SK-N-SH (cell line): ENCODE measurements at regions not wholly inside any gene's neighbourhood (a gene's known extent, or its start where the extent isn't known, plus 50 kb on each side); places are given as distances from the start of the nearest gene placed in this dataset.

ENCODE experiments used
- CTCF ChIA-PET: fragments of 300-600, 350-600 bp; formaldehyde crosslinking; extraction: SDS; loops from one replicate; lab custom pipeline; 2021; lab: Yijun Ruan, JAX
- POLR2A ChIA-PET: fragments of 350-600 bp; sonication (Branson Sonifier 250); formaldehyde crosslinking; extraction: SDS; loops from one replicate; lab custom pipeline; 2020; ENCODE audit warnings: antibody characterized with exemption, inconsistent platforms; lab: Yijun Ruan, JAX
- DNase-seq: peaks from one replicate; pipeline ENCODE4 v3.0.0; 2012
- H2AFZ ChIP-seq: fragments of 200-600 bp; sonication (generic); 2 replicates; pipeline ENCODE4 v1.8.1; 2016; ENCODE audit warnings: antibody characterized with exemption, mild to moderate bottlenecking, low read depth
- H3F3A ChIP-seq: fragments of 200-600 bp; sonication (generic); replicated peaks from 2 replicates; pipeline ENCODE3; 2016; ENCODE audit warnings: antibody characterized with exemption, mild to moderate bottlenecking; ENCODE audit not compliant: insufficient read depth
- H3K27ac ChIP-seq, 2 experiments: fragments of 200-500 bp in 1 of 2; fragments of 200-600 bp in 1 of 2; sonication (Bioruptor generic) in 1 of 2; sonication (generic), shearing (Covaris generic) in 1 of 2; 2 replicates each; pipeline versions ENCODE4 v1.5.1 to v1.6.1; 2014 to 2016; ENCODE audit warnings: low read depth in 2 of 2, inconsistent platforms in 1 of 2, low read length in 1 of 2, mild to moderate bottlenecking in 1 of 2, mixed read lengths in 1 of 2
- H3K27me3 ChIP-seq: fragments of 200-600 bp; sonication (generic), shearing (Covaris generic); 2 replicates; pipeline ENCODE4 v1.6.1; 2016; ENCODE audit warnings: mixed run types; ENCODE audit not compliant: insufficient read depth
- H3K36me3 ChIP-seq, 2 experiments: fragments of 200-500 bp in 1 of 2; fragments of 200-600 bp in 1 of 2; sonication (Bioruptor generic) in 1 of 2; sonication (generic) in 1 of 2; replicated peaks in 1 of 2; 2 replicates each; pipeline versions ENCODE3 to v1.5.1; 2014 to 2016; ENCODE audit warnings: low read length in 1 of 2, mild to moderate bottlenecking in 1 of 2; ENCODE audit not compliant: insufficient read depth in 2 of 2, control insufficient read depth in 1 of 2
- H3K4me1 ChIP-seq, 2 experiments: fragments of 200-500 bp in 1 of 2; fragments of 200-600 bp in 1 of 2; sonication (Bioruptor generic) in 1 of 2; sonication (generic), shearing (Covaris generic) in 1 of 2; 2 replicates each; pipeline versions ENCODE4 v1.5.1 to v1.6.1; 2014 to 2016; ENCODE audit warnings: low read depth in 1 of 2, low read length in 1 of 2, mixed run types in 1 of 2; ENCODE audit not compliant: insufficient read depth in 2 of 2, control insufficient read depth in 1 of 2
- H3K4me2 ChIP-seq: fragments of 200-600 bp; sonication (generic), shearing (Covaris generic); 2 replicates; pipeline ENCODE4 v1.6.1; 2017; ENCODE audit warnings: mixed run types
- H3K4me3 ChIP-seq, 2 experiments: fragments of 200-500 bp in 1 of 2; fragments of 200-600 bp in 1 of 2; sonication (Bioruptor generic) in 1 of 2; sonication (generic), shearing (Covaris generic) in 1 of 2; 2 replicates each; pipeline versions ENCODE4 v1.5.1 to v1.8.1; 2014 to 2016; ENCODE audit warnings: low read depth in 2 of 2, inconsistent platforms in 1 of 2, low read length in 1 of 2, mild to moderate bottlenecking in 1 of 2, mixed read lengths in 1 of 2, moderate library complexity in 1 of 2
- H3K79me2 ChIP-seq: fragments of 200-600 bp; sonication (generic); 2 replicates; pipeline ENCODE4 v1.8.1; 2017; ENCODE audit warnings: mild to moderate bottlenecking; ENCODE audit not compliant: insufficient read depth
- H3K9ac ChIP-seq: fragments of 200-600 bp; sonication (generic); 2 replicates; pipeline ENCODE4 v1.6.1; 2017; ENCODE audit warnings: mixed run types
- H3K9me2 ChIP-seq: fragments of 200-600 bp; sonication (generic); 2 replicates; pipeline ENCODE4 v1.6.1; 2017; ENCODE audit warnings: mixed run types
- H3K9me3 ChIP-seq: fragments of 200-600 bp; sonication (generic); 2 replicates; pipeline ENCODE4 v1.6.1; 2017; ENCODE audit warnings: mixed run types, mild to moderate bottlenecking, moderate library complexity
- H4K20me1 ChIP-seq: fragments of 200-600 bp; sonication (generic); 2 replicates; pipeline ENCODE4 v1.6.1; 2017; ENCODE audit warnings: mild to moderate bottlenecking, mixed run types; ENCODE audit not compliant: insufficient read depth
- CHD2 ChIP-seq: fragments of 150-350 bp; IDR thresholded peaks from 2 replicates; pipeline ENCODE4 v1.6.1; 2018; ENCODE audit warnings: low read length; ENCODE audit not compliant: partially characterized antibody
- EP300 ChIP-seq, 2 experiments: IDR thresholded peaks; 2 replicates each; pipeline versions ENCODE4 v1.4.0 to v1.6.1; 2012; ENCODE audit warnings: borderline replicate concordance in 1 of 2, low read depth in 1 of 2, low read length in 1 of 2
- EZH2phosphoT487 ChIP-seq: fragments of 200-600 bp; sonication (generic); IDR thresholded peaks from 2 replicates; pipeline ENCODE4 v1.6.1; 2017; ENCODE audit warnings: low read depth, mixed run types, mild to moderate bottlenecking, antibody characterized with exemption, moderate library complexity, borderline replicate concordance
- FOSL2 ChIP-seq: IDR thresholded peaks from 2 replicates; pipeline ENCODE4 v1.4.0; 2012; ENCODE audit warnings: low read depth, mild to moderate bottlenecking, moderate library complexity, borderline replicate concordance
- FOXM1 ChIP-seq: IDR thresholded peaks from 2 replicates; pipeline ENCODE4 v1.4.0; 2012; ENCODE audit warnings: low read depth, mild to moderate bottlenecking
- GABPA ChIP-seq: IDR thresholded peaks from 2 replicates; pipeline ENCODE4 v1.4.0; 2012; ENCODE audit warnings: low read depth, mild to moderate bottlenecking
- GATA2 ChIP-seq: sonication (generic); formaldehyde crosslinking; IDR thresholded peaks from 2 replicates; pipeline ENCODE4 v1.5.0; 2020; ENCODE audit warnings: mild to moderate bottlenecking, missing genetic modification reagents
- MEF2A ChIP-seq: IDR thresholded peaks from 2 replicates; pipeline ENCODE4 v1.4.0; 2012; ENCODE audit warnings: low read depth, borderline replicate concordance
- MXI1 ChIP-seq: IDR thresholded peaks from 2 replicates; pipeline ENCODE4 v1.6.1; 2012; ENCODE audit warnings: mild to moderate bottlenecking, low read depth, low read length, improper control_type of control experiment
- NFIC ChIP-seq: IDR thresholded peaks from 2 replicates; pipeline ENCODE4 v1.4.0; 2012; ENCODE audit warnings: borderline replicate concordance
- NRF1 ChIP-seq: IDR thresholded peaks from 2 replicates; pipeline ENCODE4 v1.6.1; 2012; ENCODE audit warnings: low read depth, mild to moderate bottlenecking, low read length
- POLR2AphosphoS5 ChIP-seq: IDR thresholded peaks from 2 replicates; pipeline ENCODE4 v1.6.1; 2012; ENCODE audit warnings: low read depth, low read length
- RFX5 ChIP-seq: IDR thresholded peaks from 2 replicates; pipeline ENCODE4 v1.6.1; 2012; ENCODE audit warnings: mild to moderate bottlenecking, improper control_type of control experiment, low read length
- RXRA ChIP-seq: IDR thresholded peaks from 2 replicates; pipeline ENCODE4 v1.4.0; 2012; ENCODE audit warnings: low read depth, mild to moderate bottlenecking, borderline replicate concordance
- SMC3 ChIP-seq: IDR thresholded peaks from 2 replicates; pipeline ENCODE4 v1.6.1; 2012; ENCODE audit warnings: low read depth, low read length, improper control_type of control experiment
- USF1 ChIP-seq: IDR thresholded peaks from 2 replicates; pipeline ENCODE4 v1.4.0; 2012; ENCODE audit warnings: low read depth, borderline replicate concordance
- WGBS: methylation state at CpG from one replicate; pipeline ENCODE4 v1.1.6; 2017; ENCODE audit warnings: low lambda C conversion rate; 5-methylcytosine and 5-hydroxymethylcytosine counted together
- TF ChIP-seq, protein P1 (sequence below): IDR thresholded peaks from 2 replicates; pipeline ENCODE4; 2012
- TF ChIP-seq, protein P2 (sequence below): IDR thresholded peaks from 2 replicates; pipeline ENCODE4 v1.6.1; 2012; ENCODE audit warnings: mild to moderate bottlenecking, low read depth, low read length, moderate library complexity

DNA sequence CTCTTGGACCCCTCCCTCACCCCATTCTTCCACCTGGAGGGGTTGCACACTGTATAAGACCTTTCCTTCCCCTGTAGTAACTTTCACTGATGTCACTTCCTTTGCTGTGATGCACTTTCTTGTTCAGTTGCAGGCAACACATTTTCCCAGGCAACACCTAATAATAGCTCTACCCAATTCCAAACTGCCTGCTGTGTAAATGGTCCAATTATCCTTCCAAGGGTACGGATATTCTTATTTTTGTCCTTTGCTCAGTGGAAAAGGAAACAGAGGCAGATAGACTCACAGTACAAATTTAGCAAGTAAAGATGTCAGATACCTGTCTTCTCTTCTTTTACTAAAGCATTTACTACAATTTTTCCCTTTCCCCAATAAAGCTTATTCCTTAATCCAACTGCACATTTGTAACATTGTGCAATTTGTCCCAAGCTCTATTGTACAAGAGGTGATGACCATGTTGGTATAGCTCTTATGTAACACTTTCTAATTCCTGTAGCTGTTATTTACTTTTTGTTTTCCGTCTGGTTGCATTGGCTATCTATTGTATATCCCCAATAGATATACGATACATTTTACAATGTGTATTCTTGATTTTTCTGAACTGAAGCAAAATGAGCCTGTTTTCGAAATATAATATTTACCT, 69.1 kb upstream of the NPFFR2 start:
- Histone ChIP-seq H3K9ac (no peak overlapping the region), H3K9me2 (no peaks in the 10 kb centered on the region), H3K4me2 (no peak overlapping the region), H3K27me3 (no peaks in the 10 kb centered on the region), H3K4me3 (no peak overlapping the region), H3K36me3 (no peaks in the 10 kb centered on the region), H4K20me1 (no peaks in the 10 kb centered on the region), H2AFZ (no peak overlapping the region), H3F3A (no peaks in the 10 kb centered on the region), H3K4me1 (no peaks in the 10 kb centered on the region), H3K27ac (no peak overlapping the region), H3K79me2 (no peaks in the 10 kb centered on the region), H3K9me3 (no peaks in the 10 kb centered on the region; the same call in 1 of the 2 replicates)
- ChIA-PET CTCF (no interaction called here), POLR2A (no interaction called here)
- no peak for TF ChIP-seq POLR2AphosphoS5
- TF ChIP-seq USF1, result no peak
- TF ChIP-seq FOSL2, result no peak
- no peak for TF ChIP-seq NRF1
- no peak for TF ChIP-seq CHD2
- TF ChIP-seq, protein P1, sequence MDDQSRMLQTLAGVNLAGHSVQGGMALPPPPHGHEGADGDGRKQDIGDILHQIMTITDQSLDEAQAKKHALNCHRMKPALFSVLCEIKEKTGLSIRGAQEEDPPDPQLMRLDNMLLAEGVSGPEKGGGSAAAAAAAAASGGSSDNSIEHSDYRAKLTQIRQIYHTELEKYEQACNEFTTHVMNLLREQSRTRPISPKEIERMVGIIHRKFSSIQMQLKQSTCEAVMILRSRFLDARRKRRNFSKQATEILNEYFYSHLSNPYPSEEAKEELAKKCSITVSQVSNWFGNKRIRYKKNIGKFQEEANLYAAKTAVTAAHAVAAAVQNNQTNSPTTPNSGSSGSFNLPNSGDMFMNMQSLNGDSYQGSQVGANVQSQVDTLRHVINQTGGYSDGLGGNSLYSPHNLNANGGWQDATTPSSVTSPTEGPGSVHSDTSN, result no peak
- TF ChIP-seq NFIC, result no peak
- TF ChIP-seq MEF2A, result no peak
- TF ChIP-seq MXI1, result no peak
- no peak for TF ChIP-seq RFX5
- TF ChIP-seq EZH2phosphoT487, result no peak
- no peak for TF ChIP-seq GATA2 (CRISPR knock-in tag)
- no peak for TF ChIP-seq RXRA
- TF ChIP-seq FOXM1, result no peak
- WGBS, result 16% methylated on average over 4 of the region's 4 CpGs
- DNase-seq, result no peak

GRCh38 chr4:71974681-71975080, 57.1 kb upstream of the NPFFR2 start:
- H3K27me3 ChIP-seq, result no peaks in the 10 kb centered on the region
- H2AFZ ChIP-seq, result no peak overlapping the region
- TF ChIP-seq EZH2phosphoT487 (no peak), SMC3 (no peak), USF1 (no peak), GABPA (no peak), CHD2 (no peak), FOXM1 (no peak), EP300 (IDR thresholded peaks at IDR 0.05; ENCODE audit: borderline replicate concordance in 1 of 2, low read depth in 1 of 2, low read length in 1 of 2) (no peak), POLR2AphosphoS5 (no peak)
- TF ChIP-seq, protein P2, sequence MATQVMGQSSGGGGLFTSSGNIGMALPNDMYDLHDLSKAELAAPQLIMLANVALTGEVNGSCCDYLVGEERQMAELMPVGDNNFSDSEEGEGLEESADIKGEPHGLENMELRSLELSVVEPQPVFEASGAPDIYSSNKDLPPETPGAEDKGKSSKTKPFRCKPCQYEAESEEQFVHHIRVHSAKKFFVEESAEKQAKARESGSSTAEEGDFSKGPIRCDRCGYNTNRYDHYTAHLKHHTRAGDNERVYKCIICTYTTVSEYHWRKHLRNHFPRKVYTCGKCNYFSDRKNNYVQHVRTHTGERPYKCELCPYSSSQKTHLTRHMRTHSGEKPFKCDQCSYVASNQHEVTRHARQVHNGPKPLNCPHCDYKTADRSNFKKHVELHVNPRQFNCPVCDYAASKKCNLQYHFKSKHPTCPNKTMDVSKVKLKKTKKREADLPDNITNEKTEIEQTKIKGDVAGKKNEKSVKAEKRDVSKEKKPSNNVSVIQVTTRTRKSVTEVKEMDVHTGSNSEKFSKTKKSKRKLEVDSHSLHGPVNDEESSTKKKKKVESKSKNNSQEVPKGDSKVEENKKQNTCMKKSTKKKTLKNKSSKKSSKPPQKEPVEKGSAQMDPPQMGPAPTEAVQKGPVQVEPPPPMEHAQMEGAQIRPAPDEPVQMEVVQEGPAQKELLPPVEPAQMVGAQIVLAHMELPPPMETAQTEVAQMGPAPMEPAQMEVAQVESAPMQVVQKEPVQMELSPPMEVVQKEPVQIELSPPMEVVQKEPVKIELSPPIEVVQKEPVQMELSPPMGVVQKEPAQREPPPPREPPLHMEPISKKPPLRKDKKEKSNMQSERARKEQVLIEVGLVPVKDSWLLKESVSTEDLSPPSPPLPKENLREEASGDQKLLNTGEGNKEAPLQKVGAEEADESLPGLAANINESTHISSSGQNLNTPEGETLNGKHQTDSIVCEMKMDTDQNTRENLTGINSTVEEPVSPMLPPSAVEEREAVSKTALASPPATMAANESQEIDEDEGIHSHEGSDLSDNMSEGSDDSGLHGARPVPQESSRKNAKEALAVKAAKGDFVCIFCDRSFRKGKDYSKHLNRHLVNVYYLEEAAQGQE, result no peak
- TF ChIP-seq, protein P1, result no peak
- no peaks in the 10 kb centered on the region for H3F3A ChIP-seq
- H3K9ac ChIP-seq, result no peak overlapping the region
- no peaks in the 10 kb centered on the region for H3K9me3 ChIP-seq
- H3K4me2 ChIP-seq, result no peak overlapping the region
- H3K79me2 ChIP-seq, result no peaks in the 10 kb centered on the region
- 5% methylated on average over 4 of the region's 4 CpGs for whole genome bisulfite sequencing
- no peak overlapping the region for H3K27ac ChIP-seq
- no peaks in the 10 kb centered on the region for H3K4me1 ChIP-seq
- H3K9me2 ChIP-seq, result no peaks in the 10 kb centered on the region
- H4K20me1 ChIP-seq, result no peaks in the 10 kb centered on the region
- no peak overlapping the region for H3K4me3 ChIP-seq
- no peaks in the 10 kb centered on the region for H3K36me3 ChIP-seq
- POLR2A ChIA-PET, result no interaction called here
- CTCF ChIA-PET, result no interaction called here
- DNase-seq, result no peak
